Lower leg skin (tissue), 3 donors: ENCODE measurements at regions not wholly inside any gene's neighbourhood (a gene's known extent, or its start where the extent isn't known, plus 50 kb on each side); places are given as distances from the start of the nearest gene placed in this dataset.

Source experiments
- POLR2A ChIP-seq, 2 donors: fragments of 450-650 bp; IDR thresholded peaks; one replicate each; pipeline ENCODE4 v1.6.1; 2016 to 2017; ENCODE audit warnings: antibody characterized with exemption in 2 of 2, mild to moderate bottlenecking in 1 of 2, moderate library complexity in 1 of 2
- TF ChIP-seq, protein P1 (sequence below), 3 donors: fragments of 450-650 bp; IDR thresholded peaks; one replicate each; pipeline ENCODE4 v1.5.1; 2016; ENCODE audit warnings: antibody characterized with exemption in 3 of 3, mild to moderate bottlenecking in 3 of 3, moderate library complexity in 2 of 3

DNA sequence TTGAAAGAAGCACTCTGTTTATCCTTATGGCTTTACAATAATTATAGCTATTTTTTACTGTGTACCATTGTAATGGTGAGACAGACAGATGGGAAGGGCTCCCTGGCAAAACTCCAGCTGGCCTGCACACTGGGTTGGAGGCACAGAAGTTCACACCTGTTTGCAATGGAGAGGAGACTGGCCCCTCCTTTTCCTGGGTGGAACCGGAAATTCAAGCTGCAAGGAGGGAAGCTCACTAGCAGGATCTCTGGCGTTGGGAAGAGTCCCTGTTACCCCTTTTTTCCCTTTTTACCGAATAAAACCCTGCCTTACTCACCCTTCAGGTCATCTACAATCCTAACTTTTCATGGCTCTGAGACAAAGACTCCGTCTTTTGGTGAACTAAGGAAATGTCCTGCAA lies 100.3 kb upstream of the TFPI start:
- TF ChIP-seq, protein P1, sequence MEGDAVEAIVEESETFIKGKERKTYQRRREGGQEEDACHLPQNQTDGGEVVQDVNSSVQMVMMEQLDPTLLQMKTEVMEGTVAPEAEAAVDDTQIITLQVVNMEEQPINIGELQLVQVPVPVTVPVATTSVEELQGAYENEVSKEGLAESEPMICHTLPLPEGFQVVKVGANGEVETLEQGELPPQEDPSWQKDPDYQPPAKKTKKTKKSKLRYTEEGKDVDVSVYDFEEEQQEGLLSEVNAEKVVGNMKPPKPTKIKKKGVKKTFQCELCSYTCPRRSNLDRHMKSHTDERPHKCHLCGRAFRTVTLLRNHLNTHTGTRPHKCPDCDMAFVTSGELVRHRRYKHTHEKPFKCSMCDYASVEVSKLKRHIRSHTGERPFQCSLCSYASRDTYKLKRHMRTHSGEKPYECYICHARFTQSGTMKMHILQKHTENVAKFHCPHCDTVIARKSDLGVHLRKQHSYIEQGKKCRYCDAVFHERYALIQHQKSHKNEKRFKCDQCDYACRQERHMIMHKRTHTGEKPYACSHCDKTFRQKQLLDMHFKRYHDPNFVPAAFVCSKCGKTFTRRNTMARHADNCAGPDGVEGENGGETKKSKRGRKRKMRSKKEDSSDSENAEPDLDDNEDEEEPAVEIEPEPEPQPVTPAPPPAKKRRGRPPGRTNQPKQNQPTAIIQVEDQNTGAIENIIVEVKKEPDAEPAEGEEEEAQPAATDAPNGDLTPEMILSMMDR (IDR thresholded peaks at IDR 0.05) = no peak
- TF ChIP-seq POLR2A (IDR thresholded peaks at IDR 0.05) = no peak
